ENCODE measurements at regions not wholly inside any gene's neighbourhood (a gene's known extent, or its start where the extent isn't known, plus 50 kb on each side); places are given as distances from the start of the nearest gene placed in this dataset.

- Histone ChIP-seq H2AK5ac (ENCODE audit: low read depth, low read length) (no peak overlapping the region), H3K4ac (ENCODE audit: low read length) (no peak overlapping the region), H2BK120ac (ENCODE audit: low read depth, low read length) (no peak overlapping the region), H2AFZ (ENCODE audit: low read length) (no peak overlapping the region), H3K27ac (replicated peaks; ENCODE audit: low read length) (no peak overlapping the region), H3K18ac (ENCODE audit: low read length) (no peak overlapping the region), H3K4me1 (ENCODE audit: control insufficient read depth in 2 of 2, insufficient read depth in 1 of 2, low read depth in 1 of 2, low read length in 2 of 2) (peaks cover 2 to 4% of the 10 kb centered on the region in 2 donors), H3K79me1 (ENCODE audit: low read depth, low read length) (no peaks in the 10 kb centered on the region), H3K9me3 (replicated peaks in 1 of 2; ENCODE audit: control insufficient read depth in 2 of 2, insufficient read depth in 1 of 2, low read depth in 1 of 2, low read length in 2 of 2) (peaks cover 8 to 9% of the 10 kb centered on the region in 2 donors), H3K4me2 (ENCODE audit: insufficient read depth, low read length, poor library complexity, severe bottlenecking) (no peak overlapping the region), H2BK12ac (ENCODE audit: low read length) (no peak overlapping the region), H3K9ac (ENCODE audit: low read depth, low read length, poor library complexity) (no peak overlapping the region), H3K14ac (ENCODE audit: low read length) (no peak overlapping the region), H3K4me3 (ENCODE audit: low read length in 2 of 2) (no peak overlapping the region), H4K8ac (ENCODE audit: low read depth, low read length) (no peak overlapping the region), H2BK15ac (ENCODE audit: low read length) (no peak overlapping the region), H2BK5ac (ENCODE audit: low read length) (no peak overlapping the region), H4K91ac (ENCODE audit: low read depth, low read length, poor library complexity) (no peak overlapping the region), H3K23ac (ENCODE audit: low read depth, low read length, poor library complexity) (no peak overlapping the region), H3K27me3 (ENCODE audit: control insufficient read depth in 3 of 3, insufficient read depth in 3 of 3, low read depth in 1 of 3, low read length in 3 of 3) (no peaks in the 10 kb centered on the region), H3K36me3 (replicated peaks in 1 of 2; ENCODE audit: control insufficient read depth in 2 of 2, insufficient read depth in 2 of 2, low read length in 2 of 2) (no peaks in the 10 kb centered on the region)
- no CpG with 5 or more reads among the region's 21 CpGs for WGBS, 2 donors (ENCODE audit: extremely low coverage in 2 of 2, insufficient read length in 2 of 2, insufficient replicate concordance in 1 of 2)
- no peak for DNase-seq (ENCODE audit: low spot score)
Observed at GRCh38 chr7:3165681-3166580, 122.3 kb upstream of the CARD11 start.

- H2BK12ac ChIP-seq (ENCODE audit: low read length), result no peak overlapping the region
- H4K91ac ChIP-seq (ENCODE audit: low read depth, low read length, poor library complexity), result no peak overlapping the region
- no peak overlapping the region for H2BK5ac ChIP-seq (ENCODE audit: low read length)
- peaks cover 4 to 7% of the 10 kb centered on the region in 2 donors for H3K9me3 ChIP-seq (replicated peaks in 1 of 2; ENCODE audit: control insufficient read depth in 2 of 2, insufficient read depth in 1 of 2, low read depth in 1 of 2, low read length in 2 of 2)
- H3K4me2 ChIP-seq (ENCODE audit: insufficient read depth, low read length, poor library complexity, severe bottlenecking), result no peak overlapping the region
- no peaks in the 10 kb centered on the region for H3K36me3 ChIP-seq (replicated peaks in 1 of 2; ENCODE audit: control insufficient read depth in 2 of 2, insufficient read depth in 2 of 2, low read length in 2 of 2)
- no peak overlapping the region for H2BK120ac ChIP-seq (ENCODE audit: low read depth, low read length)
- no peak overlapping the region for H3K4ac ChIP-seq (ENCODE audit: low read length)
- H3K9ac ChIP-seq (ENCODE audit: low read depth, low read length, poor library complexity), result no peak overlapping the region
- no peaks in the 10 kb centered on the region for H3K79me1 ChIP-seq (ENCODE audit: low read depth, low read length)
- WGBS, 2 donors (ENCODE audit: extremely low coverage in 2 of 2, insufficient read length in 2 of 2, insufficient replicate concordance in 1 of 2), result no CpG with 5 or more reads among the region's 5 CpGs
- no peak overlapping the region for H4K8ac ChIP-seq (ENCODE audit: low read depth, low read length)
- no peak overlapping the region for H3K27ac ChIP-seq (replicated peaks; ENCODE audit: low read length)
- no peak overlapping the region for H3K14ac ChIP-seq (ENCODE audit: low read length)
- H3K4me3 ChIP-seq (ENCODE audit: low read length in 2 of 2), result no peak overlapping the region
- H2AFZ ChIP-seq (ENCODE audit: low read length), result peak overlapping the region; percentile 61
- DNase-seq (ENCODE audit: low spot score), result no peak
- H3K23ac ChIP-seq (ENCODE audit: low read depth, low read length, poor library complexity), result no peak overlapping the region
- H3K4me1 ChIP-seq (ENCODE audit: control insufficient read depth in 2 of 2, insufficient read depth in 1 of 2, low read depth in 1 of 2, low read length in 2 of 2), result peaks cover 2 to 4% of the 10 kb centered on the region in 2 donors
- peak overlapping the region; percentile 25 for H3K18ac ChIP-seq (ENCODE audit: low read length)
- H2BK15ac ChIP-seq (ENCODE audit: low read length), result no peak overlapping the region
- no peaks in the 10 kb centered on the region for H3K27me3 ChIP-seq (ENCODE audit: control insufficient read depth in 3 of 3, insufficient read depth in 3 of 3, low read depth in 1 of 3, low read length in 3 of 3)
- no peak overlapping the region for H2AK5ac ChIP-seq (ENCODE audit: low read depth, low read length)
Observed at GRCh38 chr7:3167551-3167950, 123.9 kb upstream of the CARD11 start.

GRCh38 chr7:3168370-3168769, 124.7 kb upstream of the CARD11 start:
- peaks cover 2 to 4% of the 10 kb centered on the region in 2 donors for H3K4me1 ChIP-seq (ENCODE audit: control insufficient read depth in 2 of 2, insufficient read depth in 1 of 2, low read depth in 1 of 2, low read length in 2 of 2)
- no peak overlapping the region for H2BK12ac ChIP-seq (ENCODE audit: low read length)
- DNase-seq (ENCODE audit: low spot score), result no peak
- H4K91ac ChIP-seq (ENCODE audit: low read depth, low read length, poor library complexity), result no peak overlapping the region
- H3K79me1 ChIP-seq (ENCODE audit: low read depth, low read length), result no peaks in the 10 kb centered on the region
- no peak overlapping the region for H2AK5ac ChIP-seq (ENCODE audit: low read depth, low read length)
- peak overlapping the region; percentile 3 for H2BK15ac ChIP-seq (ENCODE audit: low read length)
- no peaks in the 10 kb centered on the region for H3K36me3 ChIP-seq (replicated peaks in 1 of 2; ENCODE audit: control insufficient read depth in 2 of 2, insufficient read depth in 2 of 2, low read length in 2 of 2)
- no peak overlapping the region for H3K27ac ChIP-seq (replicated peaks; ENCODE audit: low read length)
- no peaks in the 10 kb centered on the region for H3K27me3 ChIP-seq (ENCODE audit: control insufficient read depth in 3 of 3, insufficient read depth in 3 of 3, low read depth in 1 of 3, low read length in 3 of 3)
- no peak overlapping the region for H3K18ac ChIP-seq (ENCODE audit: low read length)
- no peak overlapping the region for H2BK5ac ChIP-seq (ENCODE audit: low read length)
- H3K4me3 ChIP-seq (ENCODE audit: low read length in 2 of 2), result no peak overlapping the region
- WGBS, 2 donors (ENCODE audit: extremely low coverage in 2 of 2, insufficient read length in 2 of 2, insufficient replicate concordance in 1 of 2), result no CpG with 5 or more reads among the region's 12 CpGs
- H2AFZ ChIP-seq (ENCODE audit: low read length), result no peak overlapping the region
- peak overlapping the region; percentile 38 for H3K23ac ChIP-seq (ENCODE audit: low read depth, low read length, poor library complexity)
- H2BK120ac ChIP-seq (ENCODE audit: low read depth, low read length), result no peak overlapping the region
- H3K14ac ChIP-seq (ENCODE audit: low read length), result peak overlapping the region; percentile 72
- no peak overlapping the region for H4K8ac ChIP-seq (ENCODE audit: low read depth, low read length)
- H3K4ac ChIP-seq (ENCODE audit: low read length), result no peak overlapping the region
- no peak overlapping the region for H3K4me2 ChIP-seq (ENCODE audit: insufficient read depth, low read length, poor library complexity, severe bottlenecking)
- no peak overlapping the region for H3K9ac ChIP-seq (ENCODE audit: low read depth, low read length, poor library complexity)
- H3K9me3 ChIP-seq (replicated peaks in 1 of 2; ENCODE audit: control insufficient read depth in 2 of 2, insufficient read depth in 1 of 2, low read depth in 1 of 2, low read length in 2 of 2), result peaks cover 2% of the 10 kb centered on the region in 2 donors

GRCh38 chr7:3168869-3169268, 125.2 kb upstream of the CARD11 start:
- no peak overlapping the region for H2BK15ac ChIP-seq (ENCODE audit: low read length)
- no CpG with 5 or more reads among the region's 10 CpGs for WGBS, 2 donors (ENCODE audit: extremely low coverage in 2 of 2, insufficient read length in 2 of 2, insufficient replicate concordance in 1 of 2)
- peaks cover 0 to 2% of the 10 kb centered on the region in 2 donors for H3K9me3 ChIP-seq (replicated peaks in 1 of 2; ENCODE audit: control insufficient read depth in 2 of 2, insufficient read depth in 1 of 2, low read depth in 1 of 2, low read length in 2 of 2)
- no peak overlapping the region for H2BK5ac ChIP-seq (ENCODE audit: low read length)
- H3K4me2 ChIP-seq (ENCODE audit: insufficient read depth, low read length, poor library complexity, severe bottlenecking), result no peak overlapping the region
- peaks cover 2 to 4% of the 10 kb centered on the region in 2 donors for H3K4me1 ChIP-seq (ENCODE audit: control insufficient read depth in 2 of 2, insufficient read depth in 1 of 2, low read depth in 1 of 2, low read length in 2 of 2)
- H4K8ac ChIP-seq (ENCODE audit: low read depth, low read length), result no peak overlapping the region
- no peak overlapping the region for H3K4ac ChIP-seq (ENCODE audit: low read length)
- H3K9ac ChIP-seq (ENCODE audit: low read depth, low read length, poor library complexity), result no peak overlapping the region
- H3K4me3 ChIP-seq (ENCODE audit: low read length in 2 of 2), result no peak overlapping the region
- no peak overlapping the region for H3K27ac ChIP-seq (replicated peaks; ENCODE audit: low read length)
- H3K18ac ChIP-seq (ENCODE audit: low read length), result no peak overlapping the region
- no peak overlapping the region for H4K91ac ChIP-seq (ENCODE audit: low read depth, low read length, poor library complexity)
- no peaks in the 10 kb centered on the region for H3K27me3 ChIP-seq (ENCODE audit: control insufficient read depth in 3 of 3, insufficient read depth in 3 of 3, low read depth in 1 of 3, low read length in 3 of 3)
- no peaks in the 10 kb centered on the region for H3K36me3 ChIP-seq (replicated peaks in 1 of 2; ENCODE audit: control insufficient read depth in 2 of 2, insufficient read depth in 2 of 2, low read length in 2 of 2)
- H2BK120ac ChIP-seq (ENCODE audit: low read depth, low read length), result no peak overlapping the region
- H2AK5ac ChIP-seq (ENCODE audit: low read depth, low read length), result peak overlapping the region; percentile 63
- H3K23ac ChIP-seq (ENCODE audit: low read depth, low read length, poor library complexity), result no peak overlapping the region
- no peak overlapping the region for H2AFZ ChIP-seq (ENCODE audit: low read length)
- H3K79me1 ChIP-seq (ENCODE audit: low read depth, low read length), result no peaks in the 10 kb centered on the region
- no peak for DNase-seq (ENCODE audit: low spot score)
- no peak overlapping the region for H2BK12ac ChIP-seq (ENCODE audit: low read length)
- H3K14ac ChIP-seq (ENCODE audit: low read length), result no peak overlapping the region
